K562 (cell line): ENCODE measurements at regions not wholly inside any gene's neighbourhood (a gene's known extent, or its start where the extent isn't known, plus 50 kb on each side); places are given as distances from the start of the nearest gene placed in this dataset.

Experiments
- ATAC-seq: fragments of 200-7000 bp; cut with Tn5 transposase; 3 replicates; pipeline ENCODE4 v1.9.1; 2020; ENCODE audit warnings: moderate library complexity
- BruUV-seq: library from RNA; stranded (reverse); fragments of 400-500 nt; replicated peaks from 2 replicates; lab custom pipeline; 2021; lab: Mats Ljungman, UMichigan
- CTCF ChIA-PET: fragments of 300-600 bp; formaldehyde crosslinking; extraction: SDS; loops from one replicate; lab custom pipeline; 2021; ENCODE audit warnings: low intra/inter-chr PET ratio; lab: Yijun Ruan, JAX
- POLR2A ChIA-PET: fragments of 300-600, 350-650 bp; sonication (Branson Sonifier 250); formaldehyde crosslinking; extraction: SDS; loops from one replicate; lab custom pipeline; 2021; ENCODE audit warnings: antibody characterized with exemption, inconsistent platforms; lab: Yijun Ruan, JAX
- DNase-seq, 4 experiments: peaks; one replicate each; pipeline versions ENCODE4 v3.0.0 to v3.0.0-alpha.2; 2011 to 2018; ENCODE audit warnings: low spot score in 3 of 4, mixed read lengths in 3 of 4; ENCODE audit errors: extremely low read depth in 1 of 4
- FAIRE-seq: peaks from 2 replicates; lab custom pipeline; 2011; peaks lifted over from hg19 to GRCh38; lab: Jason Lieb, UNC
- H2AFZ ChIP-seq: 2 replicates; pipeline ENCODE4 v1.6.0; 2011; ENCODE audit warnings: low read depth, low read length, control low read depth, inconsistent platforms
- H3K27ac ChIP-seq: fragments of 200-600 bp; 3 replicates; pipeline ENCODE4 v1.8.0; 2011; ENCODE audit warnings: low read depth, mild to moderate bottlenecking, control low read depth, inconsistent platforms, low read length, moderate library complexity, mixed read lengths; ENCODE audit errors: extremely low read depth
- H3K27me3 ChIP-seq, 2 experiments: fragments of 300-600 bp in 1 of 2; 2 replicates in 1 of 2; 3 replicates in 1 of 2; pipeline versions ENCODE4 v1.6.0 to v1.8.0; 2011; ENCODE audit warnings: inconsistent platforms in 2 of 2, low read length in 2 of 2, mild to moderate bottlenecking in 1 of 2, mixed read lengths in 1 of 2, moderate library complexity in 1 of 2; ENCODE audit not compliant: control insufficient read depth in 2 of 2, insufficient read depth in 2 of 2
- H3K36me3 ChIP-seq: fragments of 300-600 bp; 3 replicates; pipeline ENCODE4 v1.8.0; 2011; ENCODE audit warnings: mild to moderate bottlenecking, low read length, inconsistent platforms; ENCODE audit not compliant: control insufficient read depth, insufficient read depth
- H3K4me1 ChIP-seq, 2 experiments: fragments of 200-600 bp in 1 of 2; replicated peaks in 1 of 2; 2 replicates in 1 of 2; 3 replicates in 1 of 2; pipeline versions ENCODE4 v1.5.1 to v1.8.0; 2011; ENCODE audit warnings: inconsistent platforms in 2 of 2, low read length in 2 of 2, mild to moderate bottlenecking in 1 of 2, mixed read lengths in 1 of 2, moderate library complexity in 1 of 2; ENCODE audit not compliant: control insufficient read depth in 2 of 2, insufficient read depth in 2 of 2
- H3K4me2 ChIP-seq: 2 replicates; pipeline ENCODE4 v1.6.1; 2011; ENCODE audit warnings: low read length, control low read depth, inconsistent platforms, mixed read lengths; ENCODE audit not compliant: insufficient read depth
- H3K4me3 ChIP-seq: fragments of 200-600 bp; sonication (generic), shearing (Covaris generic); 2 replicates; pipeline ENCODE4 v1.5.1; 2016; ENCODE audit warnings: control low read depth, inconsistent platforms
- H3K79me2 ChIP-seq: fragments of 200-600 bp; 3 replicates; pipeline ENCODE4 v1.8.0; 2011; ENCODE audit warnings: low read length, inconsistent platforms; ENCODE audit not compliant: control insufficient read depth, insufficient read depth
- H3K9ac ChIP-seq, 2 experiments: 2 replicates each; pipeline versions ENCODE4 v1.6.0 to v1.6.1; 2011; ENCODE audit warnings: low read depth in 2 of 2, low read length in 2 of 2, control low read depth in 1 of 2, inconsistent platforms in 1 of 2, mild to moderate bottlenecking in 1 of 2, mixed read lengths in 1 of 2; ENCODE audit not compliant: insufficient read depth in 1 of 2
- H3K9me1 ChIP-seq: one replicate; pipeline ENCODE4 v1.6.0; 2011; ENCODE audit warnings: inconsistent platforms, mild to moderate bottlenecking, low read length, moderate library complexity; ENCODE audit not compliant: control insufficient read depth, insufficient read depth
- H3K9me3 ChIP-seq: replicated peaks from 2 replicates; pipeline ENCODE4 v1.5.1; 2011; ENCODE audit warnings: low read depth, low read length, inconsistent platforms; ENCODE audit not compliant: control insufficient read depth, insufficient read depth
- H4K20me1 ChIP-seq: replicated peaks from 2 replicates; pipeline ENCODE4 v1.6.1; 2011; ENCODE audit warnings: low read length, inconsistent platforms, mixed read lengths; ENCODE audit not compliant: control insufficient read depth, insufficient read depth
- E4F1 ChIP-seq: fragments of 250-450 bp; sonication (Bioruptor Pico); IDR thresholded peaks from 2 replicates; pipeline ENCODE4 v1.5.0; 2021; ENCODE audit warnings: mild to moderate bottlenecking, borderline replicate concordance
- FOXK2 ChIP-seq, 2 experiments: fragments of 450-650 bp; IDR thresholded peaks in 1 of 2; conservative IDR thresholded peaks in 1 of 2; 2 replicates each; pipeline ENCODE4 v1.6.1; 2016; ENCODE audit warnings: low read depth in 2 of 2, mild to moderate bottlenecking in 1 of 2
- whole genome bisulfite sequencing: fragments of 100-300 bp; shearing (Covaris generic); methylation state at CpG from one replicate; pipeline ENCODE4 v1.1.6; 2016; ENCODE audit warnings: low coverage, mixed read lengths; ENCODE audit not compliant: insufficient coverage; ENCODE audit errors: missing lambda C conversion rate; 5-methylcytosine and 5-hydroxymethylcytosine counted together
- in situ Hi-C: fragments of 300-500 bp; cut with MboI; formaldehyde crosslinking; loops from 4 replicates; pipeline ENCODE4 v1.15.0; 2018; ENCODE audit warnings: inconsistent platforms, mixed read lengths
- intact Hi-C: fragments of 100-400 bp; cut with micrococcal nuclease; formaldehyde crosslinking; loops from 2 replicates; pipeline ENCODE4 v1.14.2; 2022

DNA sequence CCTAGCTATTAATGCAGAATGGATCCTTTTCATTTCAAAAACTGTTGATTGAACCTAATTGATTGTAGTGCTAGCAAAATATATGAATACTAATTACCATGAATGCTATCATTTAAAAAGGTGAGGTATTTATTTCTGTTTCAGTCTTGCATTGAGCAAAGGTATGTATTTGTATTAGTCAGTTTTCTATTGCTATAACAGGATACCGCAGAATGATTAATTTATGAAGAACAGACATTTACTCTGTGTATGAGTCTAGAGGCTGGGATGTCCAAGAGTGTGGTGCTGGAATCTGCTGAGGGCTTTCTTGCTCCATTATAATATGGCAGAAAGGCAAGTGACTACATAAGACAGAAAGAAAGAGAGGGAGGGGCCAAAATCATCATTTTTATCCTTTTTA is 199.2 kb downstream of the KIF20B start (continued):
- TF ChIP-seq E4F1 (CRISPR knock-in tag) = no peak

DNA sequence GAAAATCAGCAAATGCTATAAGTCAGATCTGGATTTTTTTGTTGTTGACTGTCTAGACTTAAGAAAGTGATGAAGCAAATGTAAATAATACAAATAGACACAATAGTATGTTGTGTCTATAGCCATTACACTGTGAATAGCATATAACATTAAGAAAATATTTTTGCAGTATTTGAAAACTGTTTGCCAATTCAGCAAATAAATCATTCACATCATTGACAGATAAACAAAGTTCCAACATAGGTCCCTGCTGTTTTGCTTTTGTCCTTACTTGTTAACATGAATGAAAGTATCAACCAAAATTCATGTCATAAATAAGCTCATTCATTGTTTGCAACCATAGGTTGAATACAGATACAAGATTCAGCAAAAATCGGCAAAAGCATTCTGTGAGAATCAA is 200.5 kb downstream of the KIF20B start:
- H3K79me2 ChIP-seq = no peaks in the 10 kb centered on the region
- intact Hi-C loops = no loop called here
- H3K36me3 ChIP-seq = no peaks in the 10 kb centered on the region
- no peaks in the 10 kb centered on the region for H3K4me1 ChIP-seq
- DNase-seq = no peak
- in situ Hi-C loops = no loop called here
- no peak overlapping the region for H3K9ac ChIP-seq
- no peak overlapping the region for H3K4me2 ChIP-seq
- H3K4me3 ChIP-seq = no peak overlapping the region
- H3K9me1 ChIP-seq = no peaks in the 10 kb centered on the region
- no peak overlapping the region for H3K27ac ChIP-seq
- WGBS = 0% methylated on average over 1 of the region's 1 CpG
- no peaks in the 10 kb centered on the region for H3K27me3 ChIP-seq
- ATAC-seq = no peak
- no peak for FAIRE-seq
- BruUV-seq = no TSS peak
- no peak for TF ChIP-seq FOXK2 (conservative IDR thresholded peaks at IDR 0.05 in 1 of 2, IDR thresholded peaks at IDR 0.05 in 1 of 2; ENCODE audit: low read depth in 2 of 2)
- ChIA-PET CTCF (no interaction called here), POLR2A (no interaction called here)
- no peaks in the 10 kb centered on the region for H3K9me3 ChIP-seq
- H2AFZ ChIP-seq = no peak overlapping the region
- H4K20me1 ChIP-seq = no peaks in the 10 kb centered on the region
